NCI-H187 (cell line): ENCODE measurements at regions not wholly inside any gene's neighbourhood (a gene's known extent, or its start where the extent isn't known, plus 50 kb on each side); places are given as distances from the start of the nearest gene placed in this dataset.
"Not testable (repeated sequence)": the region's sequence is repeated elsewhere in the genome, so short reads cannot be mapped to it uniquely, and the experiment has no call there.

Experiments used
- DNase-seq, 2 experiments: peaks; one replicate each; lab custom pipeline; 2025; lab: John Stamatoyannopoulos, UW

- DNase-seq: no peak
Observed at GRCh38 chr6:166806217-166806838, 150.0 kb downstream of the RNASET2 start.

GRCh38 chr6:166803471-166803870 is 152.9 kb downstream of the RNASET2 start:
- DNase-seq: no peak

GRCh38 chr6:166802401-166802800 is 153.9 kb downstream of the RNASET2 start:
- no peak for DNase-seq

GRCh38 chr6:166800137-166800536 is 156.2 kb downstream of the RNASET2 start:
- no peak for DNase-seq

- no peak for DNase-seq
Observed at GRCh38 chr6:166798652-166799051, 157.7 kb downstream of the RNASET2 start.

GRCh38 chr6:166796610-166797009 is 159.7 kb downstream of the RNASET2 start:
- DNase-seq: no peak

GRCh38 chr6:166795879-166796278 is 160.5 kb downstream of the RNASET2 start:
- no peak for DNase-seq

GRCh38 chr6:166790808-166791207 is 163.8 kb upstream of the RPS6KA2 start:
- DNase-seq: not testable (repeated sequence)

GRCh38 chr6:166788846-166789529 is 161.9 kb upstream of the RPS6KA2 start:
- DNase-seq: not testable (repeated sequence)

GRCh38 chr6:166786704-166787293 is 159.7 kb upstream of the RPS6KA2 start:
- DNase-seq: peak in 1 of 2 experiments; percentile 49

GRCh38 chr6:166785131-166785530 is 158.1 kb upstream of the RPS6KA2 start:
- DNase-seq: no peak

- DNase-seq: no peak
Observed at GRCh38 chr6:166784691-166785090, 157.6 kb upstream of the RPS6KA2 start.

GRCh38 chr6:166782520-166782919 is 155.5 kb upstream of the RPS6KA2 start:
- DNase-seq: no peak

- no peak for DNase-seq
Observed at GRCh38 chr6:166781331-166781730, 154.3 kb upstream of the RPS6KA2 start.

- no peak for DNase-seq
Observed at GRCh38 chr6:166779963-166780683, 153.1 kb upstream of the RPS6KA2 start.

- DNase-seq: no peak
Observed at GRCh38 chr6:166779381-166779780, 152.3 kb upstream of the RPS6KA2 start.

GRCh38 chr6:166778776-166779175 is 151.7 kb upstream of the RPS6KA2 start:
- no peak for DNase-seq

- no peak for DNase-seq
Observed at GRCh38 chr6:166778046-166778445, 151.0 kb upstream of the RPS6KA2 start.

- DNase-seq: no peak
Observed at GRCh38 chr6:166777096-166777630, 150.1 kb upstream of the RPS6KA2 start.

GRCh38 chr6:166776571-166776970 is 149.5 kb upstream of the RPS6KA2 start:
- DNase-seq: no peak

GRCh38 chr6:166775923-166776220 is 148.8 kb upstream of the RPS6KA2 start:
- no peak for DNase-seq

GRCh38 chr6:166775180-166775922 is 148.3 kb upstream of the RPS6KA2 start:
- DNase-seq: peak in 1 of 2 experiments; percentile 26
